GM12891 (cell line): ENCODE measurements at regions not wholly inside any gene's neighbourhood (a gene's known extent, or its start where the extent isn't known, plus 50 kb on each side); places are given as distances from the start of the nearest gene placed in this dataset.

Experiments
- PAX5 ChIP-seq: IDR thresholded peaks from 2 replicates; pipeline ENCODE4 v1.6.1; 2011; ENCODE audit warnings: low read length, moderate library complexity, mild to moderate bottlenecking; ENCODE audit not compliant: insufficient read depth, severe bottlenecking
- POLR2A ChIP-seq: IDR thresholded peaks from 2 replicates; pipeline ENCODE4 v1.6.1; 2011; ENCODE audit warnings: low read depth, low read length, control low read depth
- POLR2AphosphoS5 ChIP-seq: IDR thresholded peaks from 2 replicates; pipeline ENCODE4 v1.6.1; 2011; ENCODE audit warnings: low read depth, low read length, control low read depth
- POU2F2 ChIP-seq: IDR thresholded peaks from 2 replicates; pipeline ENCODE4 v1.6.1; 2011; ENCODE audit warnings: low read depth, mild to moderate bottlenecking, control low read depth, low read length, moderate library complexity
- TAF1 ChIP-seq: IDR thresholded peaks from 2 replicates; pipeline ENCODE4 v1.6.1; 2011; ENCODE audit warnings: low read depth, low read length, control low read depth

- TF ChIP-seq POLR2AphosphoS5 (no peak), POLR2A (no peak), TAF1 (no peak), POU2F2 (no peak), PAX5 (no peak)
Observed at GRCh38 chr5:63070001-63070400, 491.4 kb downstream of the LRRC70 start.
